WI38 (cell line): ENCODE measurements at regions not wholly inside any gene's neighbourhood (a gene's known extent, or its start where the extent isn't known, plus 50 kb on each side); places are given as distances from the start of the nearest gene placed in this dataset.

Experiments used
- H3K4me3 ChIP-seq: 2 replicates; pipeline ENCODE4 v1.5.1; 2011; ENCODE audit warnings: low read depth, mild to moderate bottlenecking, control low read depth, low read length
- CTCF ChIP-seq: IDR thresholded peaks from 2 replicates; pipeline ENCODE4 v1.5.1; 2012; ENCODE audit warnings: low read depth, mild to moderate bottlenecking, control low read depth, low read length

DNA sequence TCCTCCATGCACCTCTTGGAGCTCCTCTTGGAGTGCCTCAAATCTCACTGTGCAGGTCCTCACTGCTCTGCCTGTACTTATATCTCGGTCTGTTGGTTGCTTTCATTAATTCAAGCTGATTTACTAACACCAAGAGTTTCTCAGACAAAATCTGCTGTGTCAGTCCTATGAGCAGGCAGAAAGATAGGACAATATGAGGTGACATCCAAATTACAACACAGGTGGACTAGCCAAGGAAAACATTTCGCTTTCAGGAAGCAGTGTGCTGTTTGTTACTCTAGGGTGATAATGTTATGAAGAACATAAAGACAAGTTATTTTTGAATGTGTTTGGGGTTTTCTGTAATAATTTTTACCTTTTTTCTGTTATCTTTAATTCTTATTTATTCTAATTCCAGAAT is 264.1 kb upstream of the ANKH start:
- H3K4me3 ChIP-seq: no peak overlapping the region

GRCh38 chr5:15133456-15133965 is 261.9 kb upstream of the ANKH start:
- no peak overlapping the region for H3K4me3 ChIP-seq
- no peak for TF ChIP-seq CTCF

More for the DNA sequence above, 264.1 kb upstream of the ANKH start:
- no peak for TF ChIP-seq CTCF

DNA sequence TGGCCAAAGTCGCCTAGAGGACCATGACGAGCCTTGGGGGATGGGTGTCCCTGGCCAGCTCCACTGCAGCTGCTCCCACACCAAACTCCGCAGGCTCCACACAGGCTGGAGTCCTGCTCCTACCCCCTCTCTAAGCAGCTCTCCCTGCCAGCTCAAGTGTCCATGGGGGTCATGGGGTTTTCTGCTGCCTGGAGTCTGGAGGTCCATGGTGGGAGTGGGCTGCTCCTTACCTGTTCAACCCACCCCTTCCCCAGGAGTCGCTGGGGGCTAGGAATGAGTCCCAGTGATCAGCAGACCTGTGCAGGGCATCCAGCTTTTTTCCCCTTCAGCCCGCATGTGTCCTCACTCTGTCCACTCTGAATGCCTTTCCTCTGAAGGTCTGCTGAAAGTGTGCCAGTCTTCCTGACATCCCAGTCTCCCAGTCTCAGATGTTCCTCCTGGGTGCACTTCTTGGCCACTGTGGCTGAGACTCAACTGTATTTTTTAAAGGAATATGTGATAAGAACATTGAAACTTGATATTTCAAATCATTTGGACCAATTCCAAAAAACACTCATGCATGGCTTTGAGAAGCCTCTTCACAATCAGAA is 261.3 kb upstream of the ANKH start:
- no peak overlapping the region for H3K4me3 ChIP-seq
- no peak for TF ChIP-seq CTCF

GRCh38 chr5:15131909-15132308 is 260.3 kb upstream of the ANKH start:
- no peak overlapping the region for H3K4me3 ChIP-seq
- no peak for TF ChIP-seq CTCF

DNA sequence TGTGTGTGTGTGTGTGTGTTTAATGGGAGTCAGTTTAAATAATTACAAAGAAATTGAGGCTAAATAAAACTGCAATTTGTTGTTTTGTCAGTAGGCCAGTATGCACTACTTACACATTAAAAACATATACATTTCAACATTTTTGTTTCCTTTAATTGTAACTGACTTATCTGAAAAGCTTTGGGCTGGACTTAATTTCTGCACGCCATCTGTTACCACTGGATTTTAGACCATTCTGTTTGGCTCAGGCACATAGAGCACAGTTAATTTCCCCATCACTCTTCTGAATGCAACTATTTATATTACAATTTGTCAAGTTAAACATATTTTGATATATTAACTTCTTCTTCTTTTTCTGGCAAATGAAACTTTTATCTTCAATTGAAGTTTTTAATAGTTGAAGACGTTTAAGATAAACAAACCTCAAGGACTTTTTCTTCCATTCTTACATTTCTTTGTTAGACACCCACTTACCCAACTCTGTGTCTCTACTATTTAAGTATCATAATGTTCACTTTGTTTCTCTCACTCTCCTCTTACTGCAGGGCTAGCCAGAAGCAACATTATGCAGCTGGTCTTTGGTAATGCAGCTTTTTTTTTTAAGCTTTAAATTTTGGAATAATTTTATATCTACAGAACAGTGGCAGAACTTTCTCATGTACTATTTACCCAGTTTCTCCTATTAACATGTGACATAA is 253.4 kb upstream of the ANKH start:
- no peak overlapping the region for H3K4me3 ChIP-seq
- no peak for TF ChIP-seq CTCF

- TF ChIP-seq CTCF: no peak
- H3K4me3 ChIP-seq: no peak overlapping the region
Measured at GRCh38 chr5:15124461-15124860, 252.9 kb upstream of the ANKH start.

- H3K4me3 ChIP-seq: no peak overlapping the region
- no peak for TF ChIP-seq CTCF
Measured at GRCh38 chr5:15117688-15118087, 246.1 kb upstream of the ANKH start.
